Right ventricle myocardium inferior (tissue), 1 donor: ENCODE measurements at regions not wholly inside any gene's neighbourhood (a gene's known extent, or its start where the extent isn't known, plus 50 kb on each side); places are given as distances from the start of the nearest gene placed in this dataset.
A peak's percentile ranks its signal among the peaks of the same experiment; 100 is the strongest.

Source experiments
- ATAC-seq: fragments of 200-7000 bp; cut with Tn5 transposase; one replicate; pipeline ENCODE4 v1.9.1; 2020; ENCODE audit warnings: mild to moderate bottlenecking, moderate library complexity
- DNase-seq: peaks from one replicate; pipeline ENCODE4 v3.0.0; 2021; ENCODE audit errors: missing footprints
- intact Hi-C: fragments of 100-400 bp; cut with DNase I; formaldehyde crosslinking; loops from one replicate; pipeline ENCODE4 v1.11.0; 2022
- donor health status: DM: no; HTN: yes; CAD: no; lungs with severe emphysema.

GRCh38 chr12:108016022-108016564, 113.0 kb upstream of the WSCD2 start:
- no peak for DNase-seq
- intact Hi-C loops: no loop called here
- no peak for ATAC-seq

- no peak for ATAC-seq
- intact Hi-C loops: no loop called here
- DNase-seq: no peak
Measured at GRCh38 chr12:108017472-108018057, 111.5 kb upstream of the WSCD2 start.

- DNase-seq: no peak
- intact Hi-C loops: no loop called here
- no peak for ATAC-seq
Measured at GRCh38 chr12:108019862-108020261, 109.2 kb upstream of the WSCD2 start.

GRCh38 chr12:108021141-108021540, 107.9 kb upstream of the WSCD2 start:
- intact Hi-C loops: no loop called here
- no peak for DNase-seq
- no peak for ATAC-seq

- intact Hi-C loops: no loop called here
- DNase-seq (no peak), ATAC-seq (no peak)
Measured at GRCh38 chr12:108021949-108022522, 107.1 kb upstream of the WSCD2 start.

- DNase-seq: no peak
- intact Hi-C loops: no loop called here
- no peak for ATAC-seq
Measured at GRCh38 chr12:108029051-108029835, 99.8 kb upstream of the WSCD2 start.

GRCh38 chr12:108033090-108033489, 96.0 kb upstream of the WSCD2 start:
- DNase-seq: no peak
- ATAC-seq: no peak
- intact Hi-C loops: no loop called here

GRCh38 chr12:108035372-108035771, 93.7 kb upstream of the WSCD2 start:
- ATAC-seq: no peak
- intact Hi-C loops: no loop called here
- DNase-seq: no peak

- no peak for ATAC-seq
- DNase-seq: no peak
- intact Hi-C loops: no loop called here
Measured at GRCh38 chr12:108037960-108038359, 91.1 kb upstream of the WSCD2 start.

- DNase-seq (no peak), ATAC-seq (no peak)
- intact Hi-C loops: no loop called here
Measured at GRCh38 chr12:108039794-108040193, 89.3 kb upstream of the WSCD2 start.

GRCh38 chr12:108040947-108041346, 88.1 kb upstream of the WSCD2 start:
- intact Hi-C loops: no loop called here
- ATAC-seq (no peak), DNase-seq (no peak)

GRCh38 chr12:108043286-108043685, 85.8 kb upstream of the WSCD2 start:
- ATAC-seq: no peak
- DNase-seq: no peak
- intact Hi-C loops: no loop called here

- intact Hi-C loops: no loop called here
- no peak for ATAC-seq
- DNase-seq: no peak
Measured at GRCh38 chr12:108043750-108044533, 85.1 kb upstream of the WSCD2 start.

GRCh38 chr12:108046135-108046534, 83.0 kb upstream of the WSCD2 start:
- intact Hi-C loops: no loop called here
- DNase-seq (no peak), ATAC-seq (no peak)

- intact Hi-C loops: no loop called here
- ATAC-seq (peak; percentile 38), DNase-seq (no peak)
Measured at GRCh38 chr12:108046650-108047049, 82.4 kb upstream of the WSCD2 start.

- DNase-seq (no peak), ATAC-seq (peak; percentile 67)
- intact Hi-C loops: no loop called here
Measured at GRCh38 chr12:108047071-108047550, 82.0 kb upstream of the WSCD2 start.

- intact Hi-C loops: no loop called here
- ATAC-seq (no peak), DNase-seq (no peak)
Measured at GRCh38 chr12:108048686-108049085, 80.4 kb upstream of the WSCD2 start.

GRCh38 chr12:108050696-108051095, 78.4 kb upstream of the WSCD2 start:
- intact Hi-C loops: no loop called here
- ATAC-seq (no peak), DNase-seq (no peak)

- intact Hi-C loops: no loop called here
- DNase-seq: no peak
- no peak for ATAC-seq
Measured at GRCh38 chr12:108052260-108052659, 76.8 kb upstream of the WSCD2 start.
